VCaP (cell line): ENCODE measurements at regions not wholly inside any gene's neighbourhood (a gene's known extent, or its start where the extent isn't known, plus 50 kb on each side); places are given as distances from the start of the nearest gene placed in this dataset.
A peak's percentile ranks its signal among the peaks of the same experiment; 100 is the strongest.
"Not testable (repeated sequence)": the region's sequence is repeated elsewhere in the genome, so short reads cannot be mapped to it uniquely, and the experiment has no call there.

Source experiments
- H3K27ac ChIP-seq: fragments of 450-650 bp; 2 replicates; pipeline ENCODE4 v1.5.1; 2017
- TF ChIP-seq, protein P1 (sequence below): fragments of 450-650 bp; conservative IDR thresholded peaks from 2 replicates; pipeline ENCODE4 v1.5.1; 2017; ENCODE audit warnings: mild to moderate bottlenecking, moderate library complexity

DNA sequence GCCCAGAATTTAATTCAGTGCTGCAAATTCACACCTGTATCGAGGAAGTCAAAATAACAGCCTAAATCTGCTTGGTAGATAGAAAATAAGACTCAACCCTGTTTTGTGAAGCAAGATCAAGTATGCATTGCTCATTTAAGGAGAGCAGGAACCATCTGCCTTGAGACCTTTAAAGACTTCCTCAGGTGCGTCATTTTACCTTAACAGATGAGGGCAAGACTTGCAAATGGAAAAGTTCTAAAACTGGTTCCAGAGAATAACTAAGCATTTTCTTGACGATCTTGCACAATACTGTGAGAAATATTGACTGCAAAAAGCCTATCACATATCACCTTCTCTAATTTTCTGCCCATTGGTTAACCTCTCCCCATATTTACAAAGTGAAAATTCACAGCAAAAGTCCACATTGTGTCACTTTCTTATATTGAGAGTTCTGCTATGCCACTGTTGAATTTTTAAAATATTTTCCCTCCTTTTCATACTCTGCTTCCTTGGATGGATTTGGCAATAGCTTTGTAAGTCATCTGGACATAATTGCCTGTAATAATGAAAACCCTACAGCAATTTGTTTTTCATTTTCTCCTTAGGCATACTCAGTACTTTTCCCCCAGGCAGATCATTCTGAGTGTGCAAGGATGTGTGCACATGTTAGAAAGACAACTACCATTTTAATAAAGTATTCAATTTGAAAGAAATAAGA is 234.2 kb downstream of the AASDHPPT start:
- H3K27ac ChIP-seq, result no peak overlapping the region
- TF ChIP-seq, protein P1, sequence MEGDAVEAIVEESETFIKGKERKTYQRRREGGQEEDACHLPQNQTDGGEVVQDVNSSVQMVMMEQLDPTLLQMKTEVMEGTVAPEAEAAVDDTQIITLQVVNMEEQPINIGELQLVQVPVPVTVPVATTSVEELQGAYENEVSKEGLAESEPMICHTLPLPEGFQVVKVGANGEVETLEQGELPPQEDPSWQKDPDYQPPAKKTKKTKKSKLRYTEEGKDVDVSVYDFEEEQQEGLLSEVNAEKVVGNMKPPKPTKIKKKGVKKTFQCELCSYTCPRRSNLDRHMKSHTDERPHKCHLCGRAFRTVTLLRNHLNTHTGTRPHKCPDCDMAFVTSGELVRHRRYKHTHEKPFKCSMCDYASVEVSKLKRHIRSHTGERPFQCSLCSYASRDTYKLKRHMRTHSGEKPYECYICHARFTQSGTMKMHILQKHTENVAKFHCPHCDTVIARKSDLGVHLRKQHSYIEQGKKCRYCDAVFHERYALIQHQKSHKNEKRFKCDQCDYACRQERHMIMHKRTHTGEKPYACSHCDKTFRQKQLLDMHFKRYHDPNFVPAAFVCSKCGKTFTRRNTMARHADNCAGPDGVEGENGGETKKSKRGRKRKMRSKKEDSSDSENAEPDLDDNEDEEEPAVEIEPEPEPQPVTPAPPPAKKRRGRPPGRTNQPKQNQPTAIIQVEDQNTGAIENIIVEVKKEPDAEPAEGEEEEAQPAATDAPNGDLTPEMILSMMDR, result no peak

DNA sequence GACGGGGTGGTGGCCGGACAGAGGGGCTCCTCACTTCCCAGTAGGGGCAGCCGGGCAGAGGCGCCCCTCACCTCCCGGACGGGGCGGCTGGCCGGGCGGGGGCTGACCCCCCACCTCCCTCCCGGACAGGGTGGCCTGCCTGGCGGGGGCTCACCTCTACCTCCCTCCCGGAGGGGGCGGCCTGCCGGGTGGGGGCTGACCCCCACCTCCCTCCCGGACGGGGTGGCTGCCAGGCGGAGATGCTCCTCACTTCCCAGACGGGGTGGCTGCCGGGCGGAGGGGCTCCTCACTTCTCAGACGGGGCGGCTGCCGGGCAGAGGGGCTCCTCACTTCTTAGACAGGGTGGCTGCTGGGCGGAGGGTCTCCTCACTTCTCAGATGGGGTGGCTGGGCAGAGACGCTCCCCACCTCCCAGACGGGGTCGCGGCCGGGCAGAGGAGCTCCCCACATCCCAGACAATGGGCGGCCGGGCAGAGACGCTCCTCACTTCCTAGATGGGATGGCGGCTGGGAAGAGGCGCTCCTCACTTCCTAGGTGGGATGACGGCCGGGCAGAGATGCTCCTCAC is 239.8 kb downstream of the AASDHPPT start:
- H3K27ac ChIP-seq, result not testable (repeated sequence)

DNA sequence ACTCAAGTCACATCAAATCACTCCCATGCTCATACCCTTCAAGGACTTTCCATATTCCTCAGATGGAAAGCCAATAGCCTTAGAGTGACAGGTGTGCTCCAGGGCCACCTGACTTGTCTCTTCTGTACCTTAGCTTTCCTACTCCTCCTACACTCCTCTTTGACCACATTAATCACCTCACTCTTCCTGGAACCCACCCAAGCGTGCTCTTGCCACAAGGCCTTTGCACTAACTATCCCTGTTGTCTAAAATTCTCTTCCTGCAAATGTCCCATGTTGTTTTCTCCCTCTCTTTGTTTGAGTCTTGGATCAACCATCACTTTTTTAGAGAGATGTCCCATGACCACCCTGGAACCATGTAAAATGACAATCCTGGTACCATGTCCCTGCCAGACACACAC is 244.1 kb downstream of the AASDHPPT start:
- H3K27ac ChIP-seq, result no peak overlapping the region
- TF ChIP-seq, protein P1, result no peak

DNA sequence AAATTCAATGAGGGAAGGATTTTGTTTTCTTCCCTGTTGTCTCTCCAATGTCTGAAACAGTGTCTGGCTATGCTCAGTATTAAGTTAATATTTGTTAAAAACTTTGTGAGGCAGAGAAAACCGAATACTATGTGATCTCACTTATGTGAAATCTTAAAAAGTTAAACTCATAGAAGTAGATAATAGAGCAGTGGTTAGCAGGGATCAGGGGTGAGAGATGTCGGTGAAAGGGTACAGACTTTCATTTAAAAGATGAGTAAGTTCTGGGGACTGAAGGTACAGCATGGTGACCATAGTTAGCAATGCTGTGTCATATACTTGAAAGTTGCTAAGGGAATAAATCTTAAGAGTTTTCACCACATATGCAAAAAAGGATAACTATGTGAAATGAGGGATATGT is 244.6 kb downstream of the AASDHPPT start:
- TF ChIP-seq, protein P1, result no peak
- H3K27ac ChIP-seq, result no peak overlapping the region

DNA sequence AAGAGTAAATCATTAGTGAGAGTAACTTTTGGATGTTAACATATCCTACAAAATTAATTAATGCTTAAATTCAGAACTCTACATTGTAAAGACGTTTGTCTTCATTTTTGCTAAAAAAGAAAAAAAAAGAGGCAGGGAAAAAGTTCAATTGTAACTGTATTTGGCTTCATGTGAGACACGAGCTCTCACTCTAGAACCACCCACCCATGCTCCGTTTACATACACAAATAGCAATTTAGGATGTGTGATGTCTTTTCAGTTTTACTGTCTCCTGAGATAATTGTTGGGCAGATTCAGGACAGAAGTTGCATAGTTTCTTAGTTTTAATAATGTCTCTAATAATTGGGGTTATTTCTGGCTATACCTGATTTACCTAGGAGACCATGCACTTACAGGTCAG is 248.6 kb downstream of the AASDHPPT start:
- no peak overlapping the region for H3K27ac ChIP-seq
- TF ChIP-seq, protein P1, result no peak

DNA sequence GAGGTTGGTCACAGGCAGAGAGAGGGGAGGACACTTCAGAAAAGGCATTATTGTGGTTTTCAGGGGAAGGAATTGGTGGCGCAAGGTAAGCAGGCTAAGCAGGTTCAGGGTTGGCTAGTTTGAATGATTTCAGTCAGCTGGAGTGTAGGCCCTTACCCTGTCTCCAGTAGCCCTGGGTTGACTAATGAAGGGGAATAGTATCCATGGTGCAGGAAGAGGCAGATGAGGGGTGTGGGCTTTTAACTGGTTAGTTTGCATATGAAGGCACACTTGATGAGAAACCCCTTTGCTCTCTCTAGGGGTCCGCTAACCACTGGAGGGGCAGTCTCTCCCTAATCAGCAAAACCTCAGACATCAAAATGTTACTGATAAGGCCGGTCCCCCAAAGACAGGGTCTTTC is 249.7 kb downstream of the AASDHPPT start:
- TF ChIP-seq, protein P1, result no peak
- H3K27ac ChIP-seq, result no peak overlapping the region

DNA sequence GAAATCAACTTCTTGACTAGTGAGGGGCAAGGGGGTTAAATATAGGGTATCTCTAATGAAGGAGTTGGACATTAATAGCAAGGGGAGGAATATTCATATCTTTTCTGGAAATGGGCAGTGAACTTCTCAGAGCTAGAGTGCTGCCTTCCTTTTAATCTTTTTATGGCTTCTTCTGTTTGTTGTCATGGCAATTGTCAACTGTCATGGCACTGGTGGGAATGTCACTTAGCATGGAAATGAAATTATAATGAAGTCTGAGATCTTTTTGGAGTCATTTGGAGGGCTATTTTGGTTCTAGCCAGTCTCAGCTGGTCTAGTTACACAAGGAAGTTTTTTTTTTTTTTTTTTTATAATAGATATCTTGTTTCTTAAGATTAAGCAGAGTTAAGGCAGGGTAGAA is 250.2 kb downstream of the AASDHPPT start:
- TF ChIP-seq, protein P1, result no peak
- H3K27ac ChIP-seq, result no peak overlapping the region

DNA sequence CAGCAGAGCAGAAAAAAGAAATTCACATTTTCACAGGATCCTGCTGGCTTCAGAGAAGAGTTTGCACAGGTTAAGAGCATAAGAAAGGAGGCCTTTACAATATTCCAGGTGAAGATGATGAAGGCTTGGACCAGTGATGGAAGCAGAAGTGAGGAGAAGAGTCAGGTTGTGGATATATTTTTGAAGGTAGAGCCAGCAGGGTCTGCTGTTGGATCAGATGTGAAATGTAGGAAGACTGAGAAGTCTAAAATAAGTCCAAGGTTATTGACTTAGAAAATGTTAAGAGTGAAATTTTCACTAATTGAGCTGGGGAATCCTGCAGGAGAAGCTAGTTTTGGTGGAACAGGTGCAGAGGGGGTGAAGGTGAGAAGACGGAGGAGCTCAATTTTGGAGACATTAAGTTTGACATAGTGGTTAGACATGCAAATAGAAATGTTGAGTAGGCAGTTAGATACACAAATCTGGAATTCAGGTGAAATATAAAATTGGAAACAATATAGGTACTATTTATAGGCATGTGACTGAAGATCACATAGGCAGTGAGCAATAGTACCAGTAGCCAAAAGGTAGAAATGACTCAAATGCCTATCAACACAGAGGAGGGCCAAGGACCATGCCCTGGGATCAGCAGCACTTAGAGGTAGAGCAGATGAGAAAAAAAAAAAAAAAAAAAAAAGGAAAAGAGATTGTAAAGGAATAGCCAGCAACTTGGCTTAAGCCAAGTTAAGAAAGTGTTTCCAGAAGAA is 252.0 kb downstream of the AASDHPPT start:
- TF ChIP-seq, protein P1, result 0 out of 2 replicates have a peak, but pooled peaks have one; percentile 20
- no peak overlapping the region for H3K27ac ChIP-seq
